ENCODE measurements at regions not wholly inside any gene's neighbourhood (a gene's known extent, or its start where the extent isn't known, plus 50 kb on each side); places are given as distances from the start of the nearest gene placed in this dataset.

- TF ChIP-seq POLR2A (IDR thresholded peaks at IDR 0.05) (no peak), CTCF (IDR thresholded peaks at IDR 0.05) (no peak), EP300 (IDR thresholded peaks at IDR 0.05) (no peak)
Observed at GRCh38 chr11:70491696-70492472, 93.6 kb downstream of the CTTN start.
